Activated naive CD4-positive, alpha-beta T cell treated with Interleukin-2 at 50 U/mL for 16 hours (primary cell): ENCODE measurements at regions not wholly inside any gene's neighbourhood (a gene's known extent, or its start where the extent isn't known, plus 50 kb on each side); places are given as distances from the start of the nearest gene placed in this dataset.

Experiments
- DNase-seq: peaks from one replicate; pipeline ENCODE4 v3.0.0-alpha.2; 2020

- DNase-seq, result no peak
Measured at GRCh38 chr3:150264561-150265279, 143.4 kb upstream of the TSC22D2 start.

GRCh38 chr3:150261958-150262357 lies 146.1 kb upstream of the TSC22D2 start:
- DNase-seq, result no peak

- no peak for DNase-seq
Measured at GRCh38 chr3:150261418-150261817, 146.7 kb upstream of the TSC22D2 start.

GRCh38 chr3:150260398-150260710 lies 147.7 kb upstream of the TSC22D2 start:
- no peak for DNase-seq

- no peak for DNase-seq
Measured at GRCh38 chr3:150259526-150260397, 148.3 kb upstream of the TSC22D2 start.

GRCh38 chr3:150256782-150257181 lies 151.3 kb upstream of the TSC22D2 start:
- DNase-seq, result no peak

- no peak for DNase-seq
Measured at GRCh38 chr3:150256318-150256717, 151.8 kb upstream of the TSC22D2 start.

- DNase-seq, result no peak
Measured at GRCh38 chr3:150255826-150256225, 152.3 kb upstream of the TSC22D2 start.

- DNase-seq, result no peak
Measured at GRCh38 chr3:150255413-150255812, 152.7 kb upstream of the TSC22D2 start.

GRCh38 chr3:150254309-150254708 lies 153.8 kb upstream of the TSC22D2 start:
- DNase-seq, result no peak

- no peak for DNase-seq
Measured at GRCh38 chr3:150253622-150254021, 154.5 kb upstream of the TSC22D2 start.

GRCh38 chr3:150252462-150252861 lies 155.6 kb upstream of the TSC22D2 start:
- no peak for DNase-seq

- no peak for DNase-seq
Measured at GRCh38 chr3:150251187-150252062, 156.7 kb upstream of the TSC22D2 start.

GRCh38 chr3:150249779-150250470 lies 158.2 kb upstream of the TSC22D2 start:
- DNase-seq, result no peak

GRCh38 chr3:150248888-150249681 lies 159.0 kb upstream of the TSC22D2 start:
- DNase-seq, result no peak

- no peak for DNase-seq
Measured at GRCh38 chr3:150248116-150248887, 159.8 kb upstream of the TSC22D2 start.

- no peak for DNase-seq
Measured at GRCh38 chr3:150247441-150247840, 160.7 kb upstream of the TSC22D2 start.

GRCh38 chr3:150243466-150243865 lies 164.6 kb upstream of the TSC22D2 start:
- no peak for DNase-seq

GRCh38 chr3:150242220-150242936 lies 165.7 kb upstream of the TSC22D2 start:
- DNase-seq, result no peak

- no peak for DNase-seq
Measured at GRCh38 chr3:150240891-150241290, 167.2 kb upstream of the TSC22D2 start.
